ENCODE measurements at regions not wholly inside any gene's neighbourhood (a gene's known extent, or its start where the extent isn't known, plus 50 kb on each side); places are given as distances from the start of the nearest gene placed in this dataset.
"Not testable (repeated sequence)": the region's sequence is repeated elsewhere in the genome, so short reads cannot be mapped to it uniquely, and the experiment has no call there.

DNA sequence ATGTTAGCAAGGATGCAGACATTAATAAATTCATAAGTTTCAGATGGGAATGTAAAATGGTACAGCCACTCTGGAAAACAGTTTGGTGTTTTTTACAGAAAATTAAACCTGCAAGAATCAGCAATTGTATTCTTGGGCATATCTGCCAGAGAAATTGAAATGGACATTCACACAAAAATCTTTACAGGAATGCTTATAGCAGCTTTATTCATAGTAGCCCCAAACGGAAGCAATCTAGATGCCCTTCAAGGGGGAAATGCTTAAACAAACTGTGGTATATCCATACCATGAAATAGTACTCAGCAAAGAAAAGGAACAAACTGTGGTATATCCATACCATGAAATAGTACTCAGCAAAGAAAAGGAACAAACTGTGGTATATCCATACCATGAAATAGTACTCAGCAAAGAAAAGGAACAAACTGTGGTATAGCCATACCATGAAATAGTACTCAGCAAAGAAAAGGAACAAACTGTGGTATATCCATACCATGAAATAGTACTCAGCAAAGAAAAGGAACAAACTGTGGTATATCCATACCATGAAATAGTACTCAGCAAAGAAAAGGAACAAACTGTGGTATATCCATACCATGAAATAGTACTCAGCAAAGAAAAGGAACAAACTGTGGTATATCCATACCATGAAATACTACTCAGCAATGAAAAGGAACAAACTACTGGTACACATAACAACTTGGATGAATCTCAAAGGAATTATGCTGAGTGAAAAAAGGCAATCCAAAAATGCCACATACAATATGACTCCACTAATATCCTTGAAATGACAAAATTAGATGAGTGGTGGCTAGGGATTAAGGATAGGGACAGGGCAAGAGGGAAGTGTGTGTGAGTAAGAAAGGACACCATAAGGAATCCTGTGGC, 484.0 kb downstream of the SHISA9 start:
- H4K20me1 ChIP-seq (ENCODE audit: control insufficient read depth, insufficient read depth); H3K27ac ChIP-seq (ENCODE audit: control insufficient read depth, insufficient read depth); H3K4me2 ChIP-seq (ENCODE audit: control insufficient read depth, insufficient read depth); H2AFZ ChIP-seq (ENCODE audit: control insufficient read depth, low read depth, low read length); H3K9ac ChIP-seq (ENCODE audit: control insufficient read depth, insufficient read depth, low read length); H3K4me3 ChIP-seq; ATAC-seq; H3K79me2 ChIP-seq (ENCODE audit: control insufficient read depth, insufficient read depth, low read length); FAIRE-seq; DNase-seq (ENCODE audit: low read depth, low spot score); in situ Hi-C loops (cut with MboI); BruUV-seq (replicated peaks); H3K36me3 ChIP-seq (ENCODE audit: control insufficient read depth in 2 of 2, insufficient read depth in 2 of 2, low read length in 1 of 2); H3K27me3 ChIP-seq (replicated peaks in 1 of 2; ENCODE audit: control insufficient read depth in 2 of 2, insufficient read depth in 2 of 2, low read length in 1 of 2); intact Hi-C loops (cut with micrococcal nuclease; ENCODE audit: unreplicated experiment); H3K9me3 ChIP-seq (replicated peaks; ENCODE audit: control insufficient read depth, insufficient read depth, low read length): not testable (repeated sequence)
- SMC1A ChIA-PET (ENCODE audit: uncharacterized antibody, unreplicated experiment), result interaction anchor here (0.8 to 2.6 kb wide), 3 partner anchors 8 to 68 kb away, joined by 3 to 18 read pairs (median 4); no protein-coding TSS in a partner anchor
- POLR2A ChIA-PET, result interaction anchor here (2.6 kb wide), 1 partner anchor 8 kb away, joined by 11 read pairs; no protein-coding TSS in a partner anchor
- WGBS (ENCODE audit: insufficient coverage, insufficient replicate concordance, low lambda C conversion rate, missing lambda C conversion rate), result 94% methylated on average over 1 of the region's 1 CpG
- CTCF ChIA-PET, result interaction anchor here (0.7 kb wide), 1 partner anchor 23 kb away, joined by 3 read pairs; no protein-coding TSS in a partner anchor
- TF ChIP-seq CBX3 (IDR thresholded peaks at IDR 0.05; ENCODE audit: borderline replicate concordance, low read depth) (peak; percentile 68; the same call in 1 of the 2 replicates), CBX5 (IDR thresholded peaks at IDR 0.05; ENCODE audit: low read depth) (peak; percentile 88; the same call in 1 of the 2 replicates), KDM1A (IDR thresholded peaks at IDR 0.05; ENCODE audit: borderline replicate concordance) (0 out of 2 replicates have a peak, but pooled peaks have one; percentile 46)
- H3K4me1 ChIP-seq (ENCODE audit: control insufficient read depth, insufficient read depth, low read length), result peaks cover 12% of the 10 kb centered on the region; the same call in 1 of the 2 replicates
- RAD21 ChIA-PET (ENCODE audit: unreplicated experiment), result interaction anchor here (2.0 kb wide), 1 partner anchor 9 kb away, joined by 6 read pairs; no protein-coding TSS in a partner anchor
